ENCODE measurements at regions not wholly inside any gene's neighbourhood (a gene's known extent, or its start where the extent isn't known, plus 50 kb on each side); places are given as distances from the start of the nearest gene placed in this dataset.

- TF ChIP-seq CTCF (optimal IDR thresholded peaks at IDR 0.05 in 1 of 3, IDR thresholded peaks at IDR 0.05 in 1 of 3, conservative IDR thresholded peaks at IDR 0.05 in 1 of 3; ENCODE audit: extremely low read depth in 1 of 3, insufficient read depth in 2 of 3, low read length in 3 of 3) (no peak), EZH2 (IDR thresholded peaks at IDR 0.05; ENCODE audit: low read length) (no peak)
Observed at GRCh38 chr19:22527554-22527953, 105.4 kb upstream of the ZNF98 start.

Measured in keratinocyte (primary cell).